ENCODE measurements at regions not wholly inside any gene's neighbourhood (a gene's known extent, or its start where the extent isn't known, plus 50 kb on each side); places are given as distances from the start of the nearest gene placed in this dataset.

GRCh38 chr9:111233963-111234362 is 96.1 kb downstream of the OR2K2 start:
- Mint-ChIP-seq H3K36me3 (no peaks in the 10 kb centered on the region), H3K9me3 (ENCODE audit: low read depth) (no peaks in the 10 kb centered on the region), H3K27me3 (no peaks in the 10 kb centered on the region), H3K4me3 (no peak overlapping the region), H3K4me1 (no peaks in the 10 kb centered on the region), H3K27ac (no peak overlapping the region)
- ATAC-seq (no peak), DNase-seq (no peak)
- CTCF ChIA-PET, result no interaction called here

- Mint-ChIP-seq H3K27me3 (no peaks in the 10 kb centered on the region), H3K4me1 (no peaks in the 10 kb centered on the region), H3K4me3 (no peak overlapping the region), H3K9me3 (ENCODE audit: low read depth) (no peaks in the 10 kb centered on the region), H3K27ac (no peak overlapping the region), H3K36me3 (no peaks in the 10 kb centered on the region)
- CTCF ChIA-PET, result no interaction called here
- DNase-seq, result no peak
- ATAC-seq, result no peak
Observed at GRCh38 chr9:111232997-111233790, 96.8 kb downstream of the OR2K2 start.

- no peaks in the 10 kb centered on the region for H3K27me3 Mint-ChIP-seq
- no peaks in the 10 kb centered on the region for H3K36me3 Mint-ChIP-seq
- no peaks in the 10 kb centered on the region for H3K4me1 Mint-ChIP-seq
- DNase-seq, result no peak
- H3K4me3 Mint-ChIP-seq, result no peak overlapping the region
- CTCF ChIA-PET, result no interaction called here
- H3K27ac Mint-ChIP-seq, result no peak overlapping the region
- no peak for ATAC-seq
- H3K9me3 Mint-ChIP-seq (ENCODE audit: low read depth), result no peaks in the 10 kb centered on the region
Observed at GRCh38 chr9:111231801-111232580, 98.0 kb downstream of the OR2K2 start.

- ATAC-seq, result no peak
- no peaks in the 10 kb centered on the region for H3K27me3 Mint-ChIP-seq
Observed at GRCh38 chr9:111222757-111223156, 107.3 kb downstream of the OR2K2 start.

GRCh38 chr9:111212874-111213273 is 117.2 kb downstream of the OR2K2 start:
- DNase-seq (no peak), ATAC-seq (no peak)
- no peaks in the 10 kb centered on the region for H3K36me3 Mint-ChIP-seq
- H3K27ac Mint-ChIP-seq, result no peak overlapping the region
- CTCF ChIA-PET, result no interaction called here
- H3K4me3 Mint-ChIP-seq, result no peak overlapping the region
- no peaks in the 10 kb centered on the region for H3K27me3 Mint-ChIP-seq
- peaks cover 2% of the 10 kb centered on the region for H3K9me3 Mint-ChIP-seq (ENCODE audit: low read depth)
- no peaks in the 10 kb centered on the region for H3K4me1 Mint-ChIP-seq

More at GRCh38 chr9:111222757-111223156, 107.3 kb downstream of the OR2K2 start:
- CTCF ChIA-PET, result no interaction called here
- H3K4me3 Mint-ChIP-seq, result no peak overlapping the region
- no peaks in the 10 kb centered on the region for H3K4me1 Mint-ChIP-seq
- peaks cover 4% of the 10 kb centered on the region for H3K9me3 Mint-ChIP-seq (ENCODE audit: low read depth)
- DNase-seq, result no peak
- no peak overlapping the region for H3K27ac Mint-ChIP-seq
- H3K36me3 Mint-ChIP-seq, result no peaks in the 10 kb centered on the region

- no peak overlapping the region for H3K27ac Mint-ChIP-seq
- no peaks in the 10 kb centered on the region for H3K4me1 Mint-ChIP-seq
- ATAC-seq (no peak), DNase-seq (no peak)
- no peak overlapping the region for H3K4me3 Mint-ChIP-seq
- no peaks in the 10 kb centered on the region for H3K27me3 Mint-ChIP-seq
- CTCF ChIA-PET, result no interaction called here
- no peaks in the 10 kb centered on the region for H3K36me3 Mint-ChIP-seq
- peaks cover 5% of the 10 kb centered on the region for H3K9me3 Mint-ChIP-seq (ENCODE audit: low read depth)
Observed at GRCh38 chr9:111198936-111199335, 131.1 kb downstream of the OR2K2 start.

- Mint-ChIP-seq H3K4me1 (no peaks in the 10 kb centered on the region), H3K36me3 (no peaks in the 10 kb centered on the region), H3K4me3 (no peak overlapping the region), H3K9me3 (ENCODE audit: low read depth) (peaks cover 4% of the 10 kb centered on the region), H3K27me3 (no peaks in the 10 kb centered on the region), H3K27ac (no peak overlapping the region)
- ATAC-seq, result no peak
- no peak for DNase-seq
- CTCF ChIA-PET, result no interaction called here
Observed at GRCh38 chr9:111197256-111197655, 132.8 kb downstream of the OR2K2 start.

- no peak for DNase-seq
- Mint-ChIP-seq H3K4me1 (no peaks in the 10 kb centered on the region), H3K27ac (no peak overlapping the region), H3K27me3 (no peaks in the 10 kb centered on the region), H3K4me3 (no peak overlapping the region), H3K36me3 (no peaks in the 10 kb centered on the region), H3K9me3 (ENCODE audit: low read depth) (peaks cover 4% of the 10 kb centered on the region)
- CTCF ChIA-PET, result no interaction called here
- ATAC-seq, result no peak
Observed at GRCh38 chr9:111195766-111196165, 134.3 kb downstream of the OR2K2 start.

GRCh38 chr9:111193095-111193494 is 136.9 kb downstream of the OR2K2 start:
- Mint-ChIP-seq H3K27ac (no peak overlapping the region), H3K9me3 (ENCODE audit: low read depth) (peaks cover 2% of the 10 kb centered on the region), H3K27me3 (no peaks in the 10 kb centered on the region), H3K4me3 (no peak overlapping the region), H3K36me3 (no peaks in the 10 kb centered on the region), H3K4me1 (no peaks in the 10 kb centered on the region)
- CTCF ChIA-PET, result no interaction called here
- ATAC-seq, result no peak
- no peak for DNase-seq

GRCh38 chr9:111192650-111193049 is 137.4 kb downstream of the OR2K2 start:
- H3K27me3 Mint-ChIP-seq, result no peaks in the 10 kb centered on the region
- no peak for DNase-seq
- no peaks in the 10 kb centered on the region for H3K4me1 Mint-ChIP-seq
- CTCF ChIA-PET, result no interaction called here
- H3K4me3 Mint-ChIP-seq, result no peak overlapping the region
- H3K27ac Mint-ChIP-seq, result no peak overlapping the region
- no peak for ATAC-seq
- peaks cover 2% of the 10 kb centered on the region for H3K9me3 Mint-ChIP-seq (ENCODE audit: low read depth)
- no peaks in the 10 kb centered on the region for H3K36me3 Mint-ChIP-seq

- no peaks in the 10 kb centered on the region for H3K4me1 Mint-ChIP-seq
- CTCF ChIA-PET, result no interaction called here
- ATAC-seq, result no peak
Observed at GRCh38 chr9:111190347-111190746, 139.7 kb downstream of the OR2K2 start.

GRCh38 chr9:111187376-111187775 is 142.6 kb downstream of the OR2K2 start:
- no peak for ATAC-seq
- no peaks in the 10 kb centered on the region for H3K36me3 Mint-ChIP-seq
- no peaks in the 10 kb centered on the region for H3K27me3 Mint-ChIP-seq
- no peaks in the 10 kb centered on the region for H3K4me1 Mint-ChIP-seq
- CTCF ChIA-PET, result no interaction called here
- DNase-seq, result no peak
- no peaks in the 10 kb centered on the region for H3K9me3 Mint-ChIP-seq (ENCODE audit: low read depth)
- H3K4me3 Mint-ChIP-seq, result no peak overlapping the region
- H3K27ac Mint-ChIP-seq, result no peak overlapping the region

More at GRCh38 chr9:111190347-111190746, 139.7 kb downstream of the OR2K2 start:
- Mint-ChIP-seq H3K4me3 (no peak overlapping the region), H3K9me3 (ENCODE audit: low read depth) (no peaks in the 10 kb centered on the region), H3K27me3 (no peaks in the 10 kb centered on the region), H3K36me3 (no peaks in the 10 kb centered on the region), H3K27ac (no peak overlapping the region)
- DNase-seq, result no peak

GRCh38 chr9:111186021-111186530 is 143.9 kb downstream of the OR2K2 start:
- CTCF ChIA-PET, result no interaction called here
- DNase-seq, result no peak

GRCh38 chr9:111180811-111181210 is 142.5 kb upstream of the LPAR1 start:
- CTCF ChIA-PET, result no interaction called here
- no peak overlapping the region for H3K27ac Mint-ChIP-seq
- no peaks in the 10 kb centered on the region for H3K27me3 Mint-ChIP-seq
- H3K4me3 Mint-ChIP-seq, result no peak overlapping the region
- DNase-seq (no peak), ATAC-seq (no peak)
- no peaks in the 10 kb centered on the region for H3K4me1 Mint-ChIP-seq
- H3K9me3 Mint-ChIP-seq (ENCODE audit: low read depth), result no peaks in the 10 kb centered on the region
- H3K36me3 Mint-ChIP-seq, result no peaks in the 10 kb centered on the region

More at GRCh38 chr9:111186021-111186530, 143.9 kb downstream of the OR2K2 start:
- no peaks in the 10 kb centered on the region for H3K9me3 Mint-ChIP-seq (ENCODE audit: low read depth)
- ATAC-seq, result no peak
- no peak overlapping the region for H3K27ac Mint-ChIP-seq
- H3K36me3 Mint-ChIP-seq, result no peaks in the 10 kb centered on the region
- H3K4me1 Mint-ChIP-seq, result no peaks in the 10 kb centered on the region
- H3K27me3 Mint-ChIP-seq, result no peaks in the 10 kb centered on the region
- no peak overlapping the region for H3K4me3 Mint-ChIP-seq

Data from activated CD8-positive, alpha-beta memory T cell treated with anti-CD3 and anti-CD28 coated beads, Interleukin-2, amount 10 ng/mL, durations not matched to agents 7 days and 5 days (primary cell).